ENCODE measurements at regions not wholly inside any gene's neighbourhood (a gene's known extent, or its start where the extent isn't known, plus 50 kb on each side); places are given as distances from the start of the nearest gene placed in this dataset.

- Histone ChIP-seq H4K20me1 (ENCODE audit: insufficient read depth, poor library complexity, severe bottlenecking) (no peaks in the 10 kb centered on the region), H3K4me1 (ENCODE audit: insufficient read depth) (no peaks in the 10 kb centered on the region), H2AFZ (no peak overlapping the region), H3K27ac (no peak overlapping the region), H3K4me3 (no peak overlapping the region), H3K79me2 (no peaks in the 10 kb centered on the region), H3K9me2 (replicated peaks; ENCODE audit: insufficient read depth) (no peaks in the 10 kb centered on the region), H3K27me3 (no peaks in the 10 kb centered on the region), H3K4me2 (no peak overlapping the region), H3K9me3 (ENCODE audit: low read depth) (no peaks in the 10 kb centered on the region), H3K36me3 (replicated peaks; ENCODE audit: insufficient read depth, low read depth) (no peaks in the 10 kb centered on the region)
- TF ChIP-seq EZH2 (IDR thresholded peaks at IDR 0.05; ENCODE audit: borderline replicate concordance) (no peak), EZH2phosphoT487 (IDR thresholded peaks at IDR 0.05; ENCODE audit: low read depth, severe bottlenecking, unreplicated experiment) (no peak)
- TF ChIP-seq, protein P1, sequence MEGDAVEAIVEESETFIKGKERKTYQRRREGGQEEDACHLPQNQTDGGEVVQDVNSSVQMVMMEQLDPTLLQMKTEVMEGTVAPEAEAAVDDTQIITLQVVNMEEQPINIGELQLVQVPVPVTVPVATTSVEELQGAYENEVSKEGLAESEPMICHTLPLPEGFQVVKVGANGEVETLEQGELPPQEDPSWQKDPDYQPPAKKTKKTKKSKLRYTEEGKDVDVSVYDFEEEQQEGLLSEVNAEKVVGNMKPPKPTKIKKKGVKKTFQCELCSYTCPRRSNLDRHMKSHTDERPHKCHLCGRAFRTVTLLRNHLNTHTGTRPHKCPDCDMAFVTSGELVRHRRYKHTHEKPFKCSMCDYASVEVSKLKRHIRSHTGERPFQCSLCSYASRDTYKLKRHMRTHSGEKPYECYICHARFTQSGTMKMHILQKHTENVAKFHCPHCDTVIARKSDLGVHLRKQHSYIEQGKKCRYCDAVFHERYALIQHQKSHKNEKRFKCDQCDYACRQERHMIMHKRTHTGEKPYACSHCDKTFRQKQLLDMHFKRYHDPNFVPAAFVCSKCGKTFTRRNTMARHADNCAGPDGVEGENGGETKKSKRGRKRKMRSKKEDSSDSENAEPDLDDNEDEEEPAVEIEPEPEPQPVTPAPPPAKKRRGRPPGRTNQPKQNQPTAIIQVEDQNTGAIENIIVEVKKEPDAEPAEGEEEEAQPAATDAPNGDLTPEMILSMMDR (IDR thresholded peaks at IDR 0.05; ENCODE audit: poor library complexity) = no peak
- no peak for DNase-seq (ENCODE audit: low spot score)
- WGBS (ENCODE audit: low lambda C conversion rate, missing lambda C conversion rate) = 59% methylated on average over 1 of the region's 1 CpG
Observed at GRCh38 chr11:109789901-109790300, 303.3 kb upstream of the ZC3H12C start.

DNA sequence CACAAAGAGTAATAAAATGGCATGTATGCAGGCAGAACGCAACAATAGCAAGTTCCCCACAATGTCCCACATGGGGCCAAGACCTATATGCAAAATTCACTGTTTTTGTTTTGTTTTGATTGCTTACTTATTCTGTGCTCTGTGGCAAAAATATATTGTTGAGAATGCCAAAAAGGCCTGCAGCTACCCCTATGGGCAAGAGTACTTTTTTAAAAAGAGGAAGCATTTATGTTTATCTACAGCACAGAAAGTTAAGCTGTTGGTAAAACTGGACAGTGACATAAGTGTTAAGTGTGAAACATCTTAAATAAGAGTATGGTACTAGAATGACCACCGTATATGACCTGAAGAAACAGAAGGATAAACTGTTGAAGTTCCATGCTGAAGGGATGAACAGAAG is 301.9 kb upstream of the ZC3H12C start:
- Histone ChIP-seq H3K4me1 (ENCODE audit: insufficient read depth) (no peaks in the 10 kb centered on the region), H4K20me1 (ENCODE audit: insufficient read depth, poor library complexity, severe bottlenecking) (no peaks in the 10 kb centered on the region), H3K4me3 (no peak overlapping the region), H3K9me2 (replicated peaks; ENCODE audit: insufficient read depth) (no peaks in the 10 kb centered on the region), H2AFZ (no peak overlapping the region), H3K27ac (no peak overlapping the region), H3K4me2 (no peak overlapping the region), H3K9me3 (ENCODE audit: low read depth) (no peaks in the 10 kb centered on the region), H3K36me3 (replicated peaks; ENCODE audit: insufficient read depth, low read depth) (no peaks in the 10 kb centered on the region), H3K27me3 (no peaks in the 10 kb centered on the region), H3K79me2 (no peaks in the 10 kb centered on the region)
- no peak for DNase-seq (ENCODE audit: low spot score)
- 86% methylated on average over 2 of the region's 2 CpGs for WGBS (ENCODE audit: low lambda C conversion rate, missing lambda C conversion rate)
- TF ChIP-seq EZH2 (IDR thresholded peaks at IDR 0.05; ENCODE audit: borderline replicate concordance) = no peak
- TF ChIP-seq EZH2phosphoT487 (IDR thresholded peaks at IDR 0.05; ENCODE audit: low read depth, severe bottlenecking, unreplicated experiment) = no peak
- TF ChIP-seq, protein P1 (IDR thresholded peaks at IDR 0.05; ENCODE audit: poor library complexity) = no peak

GRCh38 chr11:109794501-109794900 is 298.7 kb upstream of the ZC3H12C start:
- DNase-seq (ENCODE audit: low spot score) = no peak
- Histone ChIP-seq H3K27me3 (no peaks in the 10 kb centered on the region), H3K4me1 (ENCODE audit: insufficient read depth) (no peaks in the 10 kb centered on the region), H3K79me2 (no peaks in the 10 kb centered on the region), H3K9me2 (replicated peaks; ENCODE audit: insufficient read depth) (no peaks in the 10 kb centered on the region), H3K36me3 (replicated peaks; ENCODE audit: insufficient read depth, low read depth) (no peaks in the 10 kb centered on the region), H2AFZ (no peak overlapping the region), H3K27ac (no peak overlapping the region), H3K4me2 (no peak overlapping the region), H3K4me3 (no peak overlapping the region), H3K9me3 (ENCODE audit: low read depth) (no peaks in the 10 kb centered on the region), H4K20me1 (ENCODE audit: insufficient read depth, poor library complexity, severe bottlenecking) (no peaks in the 10 kb centered on the region)
- TF ChIP-seq, protein P1 (IDR thresholded peaks at IDR 0.05; ENCODE audit: poor library complexity) = no peak
- TF ChIP-seq EZH2phosphoT487 (IDR thresholded peaks at IDR 0.05; ENCODE audit: low read depth, severe bottlenecking, unreplicated experiment) (no peak), EZH2 (IDR thresholded peaks at IDR 0.05; ENCODE audit: borderline replicate concordance) (no peak)
- WGBS (ENCODE audit: low lambda C conversion rate, missing lambda C conversion rate) = 77% methylated on average over 3 of the region's 3 CpGs

DNA sequence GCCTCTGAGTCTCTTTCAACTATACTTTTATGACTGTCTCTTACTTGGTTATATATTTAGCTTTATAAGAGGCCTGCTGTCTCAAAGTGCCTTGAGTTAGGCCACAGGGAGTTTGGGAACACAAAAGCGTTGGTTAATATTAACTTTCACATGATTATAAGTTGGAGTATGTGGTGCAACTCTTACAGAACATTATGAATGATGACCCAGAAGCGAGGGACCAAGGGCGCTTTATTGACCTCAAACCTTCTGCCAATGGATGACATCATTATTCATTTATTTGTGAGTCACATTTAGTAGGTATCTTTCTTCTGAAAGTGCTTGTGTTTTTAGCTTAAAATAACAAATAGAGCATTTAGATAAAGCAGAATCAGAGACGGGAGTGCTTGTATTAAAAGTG is 298.0 kb upstream of the ZC3H12C start:
- Histone ChIP-seq H3K27ac (no peak overlapping the region), H3K4me1 (ENCODE audit: insufficient read depth) (no peaks in the 10 kb centered on the region), H2AFZ (no peak overlapping the region), H3K27me3 (no peaks in the 10 kb centered on the region), H3K4me3 (no peak overlapping the region), H3K4me2 (no peak overlapping the region), H3K79me2 (no peaks in the 10 kb centered on the region), H3K36me3 (replicated peaks; ENCODE audit: insufficient read depth, low read depth) (no peaks in the 10 kb centered on the region), H3K9me3 (ENCODE audit: low read depth) (no peaks in the 10 kb centered on the region), H4K20me1 (ENCODE audit: insufficient read depth, poor library complexity, severe bottlenecking) (no peaks in the 10 kb centered on the region), H3K9me2 (replicated peaks; ENCODE audit: insufficient read depth) (no peaks in the 10 kb centered on the region)
- 66% methylated on average over 4 of the region's 4 CpGs for whole genome bisulfite sequencing (ENCODE audit: low lambda C conversion rate, missing lambda C conversion rate)
- peak; percentile 5 for DNase-seq (ENCODE audit: low spot score)
- TF ChIP-seq, protein P1 (IDR thresholded peaks at IDR 0.05; ENCODE audit: poor library complexity) = no peak
- TF ChIP-seq EZH2phosphoT487 (IDR thresholded peaks at IDR 0.05; ENCODE audit: low read depth, severe bottlenecking, unreplicated experiment) (no peak), EZH2 (IDR thresholded peaks at IDR 0.05; ENCODE audit: borderline replicate concordance) (no peak)
